ENCODE measurements at regions not wholly inside any gene's neighbourhood (a gene's known extent, or its start where the extent isn't known, plus 50 kb on each side); places are given as distances from the start of the nearest gene placed in this dataset.
"Not testable (repeated sequence)": the region's sequence is repeated elsewhere in the genome, so short reads cannot be mapped to it uniquely, and the experiment has no call there.

GRCh38 chr3:135598597-135598996, 366.9 kb upstream of the PPP2R3A start:
- Mint-ChIP-seq H3K27me3 (ENCODE audit: insufficient read depth) (peaks cover 3% of the 10 kb centered on the region; the same call in 1 of the 2 replicates), H3K27ac (no peak overlapping the region), H3K4me1 (ENCODE audit: low read depth) (no peaks in the 10 kb centered on the region), H3K36me3 (ENCODE audit: low read depth) (no peaks in the 10 kb centered on the region), H3K4me3 (no peak overlapping the region), H3K9me3 (no peaks in the 10 kb centered on the region)
- TF ChIP-seq CTCF (IDR thresholded peaks at IDR 0.05) = no peak
- no peak for DNase-seq

GRCh38 chr3:135604512-135604911, 361.0 kb upstream of the PPP2R3A start:
- not testable (repeated sequence) for H3K4me1 Mint-ChIP-seq (ENCODE audit: low read depth); H3K4me3 Mint-ChIP-seq

GRCh38 chr3:135618123-135618522, 347.4 kb upstream of the PPP2R3A start:
- DNase-seq = no peak
- H3K27ac Mint-ChIP-seq = no peak overlapping the region

More at GRCh38 chr3:135604512-135604911, 361.0 kb upstream of the PPP2R3A start:
- H3K9me3 Mint-ChIP-seq; H3K27me3 Mint-ChIP-seq (ENCODE audit: insufficient read depth); H3K36me3 Mint-ChIP-seq (ENCODE audit: low read depth); H3K27ac Mint-ChIP-seq; DNase-seq: not testable (repeated sequence)

GRCh38 chr3:135621184-135621920, 344.2 kb upstream of the PPP2R3A start:
- DNase-seq = no peak
- H3K9me3 Mint-ChIP-seq = no peaks in the 10 kb centered on the region
- no peak for TF ChIP-seq CTCF (IDR thresholded peaks at IDR 0.05)
- H3K4me1 Mint-ChIP-seq (ENCODE audit: low read depth) = no peaks in the 10 kb centered on the region
- H3K27me3 Mint-ChIP-seq (ENCODE audit: insufficient read depth) = no peaks in the 10 kb centered on the region; the same call in none of the 2 replicates
- H3K27ac Mint-ChIP-seq = no peak overlapping the region
- H3K4me3 Mint-ChIP-seq = no peak overlapping the region
- H3K36me3 Mint-ChIP-seq (ENCODE audit: low read depth) = no peaks in the 10 kb centered on the region

More at GRCh38 chr3:135618123-135618522, 347.4 kb upstream of the PPP2R3A start:
- Mint-ChIP-seq H3K4me3 (no peak overlapping the region), H3K27me3 (ENCODE audit: insufficient read depth) (no peaks in the 10 kb centered on the region; the same call in none of the 2 replicates), H3K36me3 (ENCODE audit: low read depth) (no peaks in the 10 kb centered on the region), H3K9me3 (no peaks in the 10 kb centered on the region), H3K4me1 (ENCODE audit: low read depth) (no peaks in the 10 kb centered on the region)
- no peak for TF ChIP-seq CTCF (IDR thresholded peaks at IDR 0.05)

GRCh38 chr3:135622215-135622614, 343.3 kb upstream of the PPP2R3A start:
- Mint-ChIP-seq H3K4me1 (ENCODE audit: low read depth) (no peaks in the 10 kb centered on the region), H3K4me3 (no peak overlapping the region), H3K9me3 (no peaks in the 10 kb centered on the region), H3K27me3 (ENCODE audit: insufficient read depth) (no peaks in the 10 kb centered on the region; the same call in none of the 2 replicates), H3K27ac (no peak overlapping the region), H3K36me3 (ENCODE audit: low read depth) (no peaks in the 10 kb centered on the region)
- no peak for TF ChIP-seq CTCF (IDR thresholded peaks at IDR 0.05)
- no peak for DNase-seq

GRCh38 chr3:135622656-135623055, 342.9 kb upstream of the PPP2R3A start:
- no peak overlapping the region for H3K4me3 Mint-ChIP-seq
- no peak overlapping the region for H3K27ac Mint-ChIP-seq
- no peaks in the 10 kb centered on the region for H3K9me3 Mint-ChIP-seq

More at GRCh38 chr3:135622656-135623055, 342.9 kb upstream of the PPP2R3A start:
- no peak for TF ChIP-seq CTCF (IDR thresholded peaks at IDR 0.05)
- Mint-ChIP-seq H3K36me3 (ENCODE audit: low read depth) (no peaks in the 10 kb centered on the region), H3K4me1 (ENCODE audit: low read depth) (no peaks in the 10 kb centered on the region), H3K27me3 (ENCODE audit: insufficient read depth) (no peaks in the 10 kb centered on the region; the same call in none of the 2 replicates)
- DNase-seq = no peak
